H9 (cell line): ENCODE measurements at regions not wholly inside any gene's neighbourhood (a gene's known extent, or its start where the extent isn't known, plus 50 kb on each side); places are given as distances from the start of the nearest gene placed in this dataset.

Source experiments
- DNase-seq: peaks from one replicate; pipeline ENCODE4 v3.0.0-alpha.2; 2017
- H2AFZ ChIP-seq: one replicate; pipeline ENCODE4 v1.6.1; 2013; ENCODE audit warnings: mild to moderate bottlenecking, low read length, control low read depth, moderate library complexity
- H2AK5ac ChIP-seq: 2 replicates; pipeline ENCODE4 v1.6.1; 2013; ENCODE audit warnings: low read length, control low read depth, mixed read lengths; ENCODE audit not compliant: insufficient read length
- H2BK120ac ChIP-seq: one replicate; pipeline ENCODE4 v1.6.1; 2013; ENCODE audit warnings: low read depth, mild to moderate bottlenecking, low read length, control low read depth, inconsistent platforms; ENCODE audit not compliant: poor library complexity, severe bottlenecking
- H2BK12ac ChIP-seq: 2 replicates; pipeline ENCODE4 v1.6.1; 2013; ENCODE audit warnings: low read length, control low read depth, mixed read lengths, low read depth; ENCODE audit not compliant: insufficient read length
- H2BK15ac ChIP-seq: 2 replicates; pipeline ENCODE4 v1.6.1; 2013; ENCODE audit warnings: low read depth, low read length, control low read depth
- H2BK20ac ChIP-seq: one replicate; pipeline ENCODE4 v1.6.1; 2013; ENCODE audit warnings: low read depth, mild to moderate bottlenecking, low read length, control low read depth, inconsistent platforms; ENCODE audit not compliant: poor library complexity, severe bottlenecking
- H2BK5ac ChIP-seq: 2 replicates; pipeline ENCODE4 v1.6.1; 2013; ENCODE audit warnings: low read length, control low read depth, mixed read lengths; ENCODE audit not compliant: insufficient read length
- H3K14ac ChIP-seq: 2 replicates; pipeline ENCODE4 v1.6.1; 2013; ENCODE audit warnings: low read length, control low read depth; ENCODE audit not compliant: insufficient read depth
- H3K18ac ChIP-seq: 2 replicates; pipeline ENCODE4 v1.6.1; 2013; ENCODE audit warnings: low read depth, mild to moderate bottlenecking, mixed read lengths, low read length, control low read depth; ENCODE audit not compliant: insufficient read length
- H3K23ac ChIP-seq: 2 replicates; pipeline ENCODE4 v1.6.1; 2013; ENCODE audit warnings: low read length, control low read depth, mixed read lengths, low read depth; ENCODE audit not compliant: insufficient read length
- H3K23me2 ChIP-seq: 2 replicates; pipeline ENCODE4 v1.6.1; 2013; ENCODE audit warnings: low read depth, mild to moderate bottlenecking, mixed read lengths, low read length, control low read depth; ENCODE audit not compliant: insufficient read length, poor library complexity, severe bottlenecking
- H3K27ac ChIP-seq: 2 replicates; pipeline ENCODE4 v1.5.1; 2013; ENCODE audit warnings: low read length, control low read depth, mixed read lengths, low read depth; ENCODE audit not compliant: insufficient read length
- H3K27me3 ChIP-seq: 2 replicates; pipeline ENCODE4 v1.6.1; 2013; ENCODE audit warnings: low read length, control low read depth, inconsistent platforms; ENCODE audit not compliant: insufficient read depth
- H3K4ac ChIP-seq: 2 replicates; pipeline ENCODE4 v1.6.1; 2013; ENCODE audit warnings: low read depth, mild to moderate bottlenecking, control low read depth, inconsistent platforms, low read length, moderate library complexity
- H3K4me1 ChIP-seq: 2 replicates; pipeline ENCODE4 v1.6.1; 2013; ENCODE audit warnings: low read length, control low read depth, inconsistent platforms; ENCODE audit not compliant: insufficient read depth
- H3K4me2 ChIP-seq: 2 replicates; pipeline ENCODE4 v1.6.1; 2013; ENCODE audit warnings: low read length, control low read depth, mixed read lengths; ENCODE audit not compliant: insufficient read length, insufficient read depth
- H3K56ac ChIP-seq: 2 replicates; pipeline ENCODE4 v1.6.1; 2013; ENCODE audit warnings: low read depth, mild to moderate bottlenecking, mixed read lengths, low read length, control low read depth; ENCODE audit not compliant: insufficient read length
- H3K79me1 ChIP-seq: 2 replicates; pipeline ENCODE4 v1.6.1; 2013; ENCODE audit warnings: low read depth, mild to moderate bottlenecking, moderate library complexity, low read length, control low read depth, inconsistent platforms; ENCODE audit not compliant: insufficient read depth, poor library complexity, severe bottlenecking
- H3K79me2 ChIP-seq: 2 replicates; pipeline ENCODE4 v1.6.1; 2013; ENCODE audit warnings: low read length, control low read depth, inconsistent platforms; ENCODE audit not compliant: insufficient read depth
- H3K9ac ChIP-seq: 2 replicates; pipeline ENCODE4 v1.6.1; 2013; ENCODE audit warnings: low read length, control low read depth, mixed read lengths; ENCODE audit not compliant: insufficient read length; ENCODE audit errors: extremely low read depth
- H3K9me3 ChIP-seq: one replicate; pipeline ENCODE4 v1.6.1; 2013; ENCODE audit warnings: low read depth, low read length, inconsistent platforms; ENCODE audit not compliant: control insufficient read depth
- H3T11ph ChIP-seq: one replicate; pipeline ENCODE4 v1.6.1; 2013; ENCODE audit warnings: mild to moderate bottlenecking, low read length, control low read depth, inconsistent platforms
- H4K20me1 ChIP-seq: one replicate; pipeline ENCODE4 v1.6.1; 2013; ENCODE audit not compliant: control insufficient read depth, insufficient read length, insufficient read depth
- H4K5ac ChIP-seq: 2 replicates; pipeline ENCODE4 v1.6.1; 2013; ENCODE audit warnings: low read depth, mild to moderate bottlenecking, mixed read lengths, low read length, control low read depth; ENCODE audit not compliant: insufficient read length
- H4K8ac ChIP-seq: replicated peaks from 2 replicates; pipeline ENCODE4 v1.6.1; 2013; ENCODE audit warnings: low read length, control low read depth, mixed read lengths, low read depth; ENCODE audit not compliant: insufficient read length
- H4K91ac ChIP-seq: 2 replicates; pipeline ENCODE4 v1.6.1; 2013; ENCODE audit warnings: low read depth, mild to moderate bottlenecking, moderate library complexity, mixed read lengths, low read length, control low read depth; ENCODE audit not compliant: insufficient read length
- H3K27ac Mint-ChIP-seq, 3 experiments: 2 replicates in 2 of 3; 3 replicates in 1 of 3; pipeline ENCODE4 v1.8.0; 2020 to 2021; ENCODE audit warnings: mixed read lengths in 3 of 3, mild to moderate bottlenecking in 1 of 3, moderate library complexity in 1 of 3
- H3K27me3 Mint-ChIP-seq: 2 replicates; pipeline ENCODE4 v1.8.0; 2021; ENCODE audit warnings: low read depth, mild to moderate bottlenecking, moderate library complexity, mixed read lengths
- H3K36me3 Mint-ChIP-seq, 3 experiments: 2 replicates in 2 of 3; 3 replicates in 1 of 3; pipeline ENCODE4 v1.8.0; 2020 to 2021; ENCODE audit warnings: low read depth in 3 of 3, mixed read lengths in 3 of 3; ENCODE audit not compliant: insufficient read depth in 1 of 3
- H3K4me1 Mint-ChIP-seq, 2 experiments: 2 replicates each; pipeline ENCODE4 v1.8.0; 2020; ENCODE audit warnings: mixed read lengths in 2 of 2
- H3K4me3 Mint-ChIP-seq, 2 experiments: 2 replicates in 1 of 2; 3 replicates in 1 of 2; pipeline ENCODE4 v1.8.0; 2020 to 2021; ENCODE audit warnings: mild to moderate bottlenecking in 2 of 2, mixed read lengths in 2 of 2, moderate library complexity in 1 of 2
- H3K9me3 Mint-ChIP-seq, 2 experiments: 2 replicates in 1 of 2; 3 replicates in 1 of 2; pipeline ENCODE4 v1.8.0; 2020; ENCODE audit warnings: mild to moderate bottlenecking in 2 of 2, mixed read lengths in 2 of 2, moderate library complexity in 1 of 2
- TF ChIP-seq, protein P1 (sequence below): fragments of 200-600 bp; sonication (generic); conservative IDR thresholded peaks from 3 replicates; pipeline ENCODE4 v1.8.0; 2021; ENCODE audit warnings: antibody characterized with exemption, mild to moderate bottlenecking

DNA sequence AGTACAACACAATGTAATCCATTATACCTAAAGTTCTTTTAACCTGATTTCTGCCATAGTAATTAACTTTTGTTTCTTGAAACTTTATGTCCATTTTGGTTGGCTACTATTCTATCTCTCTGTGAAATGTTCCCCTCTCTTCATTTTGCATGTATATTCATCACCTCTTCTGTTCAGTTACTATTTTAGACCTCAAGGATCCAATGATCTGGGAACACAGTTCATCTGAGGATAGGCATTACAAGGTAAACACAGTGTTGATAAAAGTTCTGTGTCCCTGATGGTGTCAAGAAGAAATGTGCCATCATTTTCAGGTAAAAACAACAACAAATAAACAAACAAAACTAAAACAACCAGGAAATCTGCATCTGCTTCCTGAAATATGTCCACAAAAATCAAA is 102.2 kb upstream of the IFNG-AS1 start:
- no peaks in the 10 kb centered on the region for H3K9me3 ChIP-seq
- TF ChIP-seq, protein P1, sequence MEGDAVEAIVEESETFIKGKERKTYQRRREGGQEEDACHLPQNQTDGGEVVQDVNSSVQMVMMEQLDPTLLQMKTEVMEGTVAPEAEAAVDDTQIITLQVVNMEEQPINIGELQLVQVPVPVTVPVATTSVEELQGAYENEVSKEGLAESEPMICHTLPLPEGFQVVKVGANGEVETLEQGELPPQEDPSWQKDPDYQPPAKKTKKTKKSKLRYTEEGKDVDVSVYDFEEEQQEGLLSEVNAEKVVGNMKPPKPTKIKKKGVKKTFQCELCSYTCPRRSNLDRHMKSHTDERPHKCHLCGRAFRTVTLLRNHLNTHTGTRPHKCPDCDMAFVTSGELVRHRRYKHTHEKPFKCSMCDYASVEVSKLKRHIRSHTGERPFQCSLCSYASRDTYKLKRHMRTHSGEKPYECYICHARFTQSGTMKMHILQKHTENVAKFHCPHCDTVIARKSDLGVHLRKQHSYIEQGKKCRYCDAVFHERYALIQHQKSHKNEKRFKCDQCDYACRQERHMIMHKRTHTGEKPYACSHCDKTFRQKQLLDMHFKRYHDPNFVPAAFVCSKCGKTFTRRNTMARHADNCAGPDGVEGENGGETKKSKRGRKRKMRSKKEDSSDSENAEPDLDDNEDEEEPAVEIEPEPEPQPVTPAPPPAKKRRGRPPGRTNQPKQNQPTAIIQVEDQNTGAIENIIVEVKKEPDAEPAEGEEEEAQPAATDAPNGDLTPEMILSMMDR, result no peak
- H3K9ac ChIP-seq, result no peak overlapping the region
- Mint-ChIP-seq H3K4me1 (peaks cover 25 to 32% of the 10 kb centered on the region in 2 experiments), H3K27ac (no peak overlapping the region), H3K9me3 (no peaks in the 10 kb centered on the region), H3K4me3 (no peak overlapping the region), H3K36me3 (no peaks in the 10 kb centered on the region), H3K27me3 (no peaks in the 10 kb centered on the region)
- no peaks in the 10 kb centered on the region for H3K79me1 ChIP-seq
- no peak overlapping the region for H3K18ac ChIP-seq
- H3K4ac ChIP-seq, result no peak overlapping the region
- no peak overlapping the region for H3K4me2 ChIP-seq
- H2BK120ac ChIP-seq, result no peak overlapping the region
- H4K5ac ChIP-seq, result no peak overlapping the region
- no peak overlapping the region for H4K8ac ChIP-seq
- H3K27ac ChIP-seq, result no peak overlapping the region
- no peak overlapping the region for H2BK20ac ChIP-seq
- no peaks in the 10 kb centered on the region for H3K27me3 ChIP-seq
- no peak overlapping the region for H2BK5ac ChIP-seq
- no peak overlapping the region for H3K23ac ChIP-seq
- no peak overlapping the region for H3T11ph ChIP-seq
- no peak overlapping the region for H2BK12ac ChIP-seq
- H2BK15ac ChIP-seq, result no peak overlapping the region
- no peak for DNase-seq
- H3K79me2 ChIP-seq, result no peaks in the 10 kb centered on the region
- no peak overlapping the region for H4K91ac ChIP-seq
- no peaks in the 10 kb centered on the region for H4K20me1 ChIP-seq
- no peaks in the 10 kb centered on the region; the same call in 1 of the 2 replicates for H3K4me1 ChIP-seq
- no peak overlapping the region for H3K56ac ChIP-seq
- H3K14ac ChIP-seq, result no peak overlapping the region
- no peak overlapping the region for H2AFZ ChIP-seq
- H3K23me2 ChIP-seq, result no peaks in the 10 kb centered on the region
- no peak overlapping the region for H2AK5ac ChIP-seq
